ENCODE measurements at regions not wholly inside any gene's neighbourhood (a gene's known extent, or its start where the extent isn't known, plus 50 kb on each side); places are given as distances from the start of the nearest gene placed in this dataset.
"Not testable (repeated sequence)": the region's sequence is repeated elsewhere in the genome, so short reads cannot be mapped to it uniquely, and the experiment has no call there.

GRCh38 chr7:76712926-76713325 is 85.8 kb upstream of the POMZP3 start:
- H3K36me3 ChIP-seq (ENCODE audit: control insufficient read depth, insufficient read depth, low read length); in situ Hi-C loops (cut with HindIII; ENCODE audit: low pct_unique_long_range_greater_than_20kb, low sequenced_read_pairs); H3K4me1 ChIP-seq (ENCODE audit: control insufficient read depth, insufficient read depth, low read length); CTCF ChIA-PET; BruUV-seq (replicated peaks); H3K27me3 ChIP-seq (ENCODE audit: control insufficient read depth, insufficient read depth, low read length); H3K27ac ChIP-seq (ENCODE audit: low read length); DNase-seq (ENCODE audit: low read depth, low spot score); POLR2A ChIA-PET; H3K9me3 ChIP-seq (ENCODE audit: control insufficient read depth, insufficient read depth, low read depth, low read length); ATAC-seq; intact Hi-C loops (cut with micrococcal nuclease; ENCODE audit: unreplicated experiment); H3K4me3 ChIP-seq (ENCODE audit: low read depth in 2 of 2, low read length in 2 of 2): not testable (repeated sequence)

- not testable (repeated sequence) for H3K9me3 ChIP-seq (ENCODE audit: control insufficient read depth, insufficient read depth, low read depth, low read length)
These were observed 84.6 kb upstream of the POMZP3 start for GRCh38 chr7:76711648-76712047.

GRCh38 chr7:76709703-76710102 is 82.6 kb upstream of the POMZP3 start:
- H3K27me3 ChIP-seq (ENCODE audit: control insufficient read depth, insufficient read depth, low read length); H3K4me3 ChIP-seq (ENCODE audit: low read depth in 2 of 2, low read length in 2 of 2); in situ Hi-C loops (cut with HindIII; ENCODE audit: low pct_unique_long_range_greater_than_20kb, low sequenced_read_pairs); CTCF ChIA-PET; DNase-seq (ENCODE audit: low read depth, low spot score); H3K9me3 ChIP-seq (ENCODE audit: control insufficient read depth, insufficient read depth, low read depth, low read length); intact Hi-C loops (cut with micrococcal nuclease; ENCODE audit: unreplicated experiment); H3K27ac ChIP-seq (ENCODE audit: low read length); POLR2A ChIA-PET; BruUV-seq (replicated peaks); H3K36me3 ChIP-seq (ENCODE audit: control insufficient read depth, insufficient read depth, low read length); H3K4me1 ChIP-seq (ENCODE audit: control insufficient read depth, insufficient read depth, low read length): not testable (repeated sequence)
- ATAC-seq: peak; percentile 21; the same call in 1 of the 2 replicates

More at GRCh38 chr7:76711648-76712047, 84.6 kb upstream of the POMZP3 start:
- H3K27me3 ChIP-seq (ENCODE audit: control insufficient read depth, insufficient read depth, low read length); BruUV-seq (replicated peaks); H3K4me3 ChIP-seq (ENCODE audit: low read depth in 2 of 2, low read length in 2 of 2); in situ Hi-C loops (cut with HindIII; ENCODE audit: low pct_unique_long_range_greater_than_20kb, low sequenced_read_pairs); H3K27ac ChIP-seq (ENCODE audit: low read length); H3K36me3 ChIP-seq (ENCODE audit: control insufficient read depth, insufficient read depth, low read length); DNase-seq (ENCODE audit: low read depth, low spot score); intact Hi-C loops (cut with micrococcal nuclease; ENCODE audit: unreplicated experiment); ATAC-seq; H3K4me1 ChIP-seq (ENCODE audit: control insufficient read depth, insufficient read depth, low read length); POLR2A ChIA-PET; CTCF ChIA-PET: not testable (repeated sequence)

- H3K4me3 ChIP-seq (ENCODE audit: low read depth in 2 of 2, low read length in 2 of 2); H3K9me3 ChIP-seq (ENCODE audit: control insufficient read depth, insufficient read depth, low read depth, low read length); H3K27ac ChIP-seq (ENCODE audit: low read length); H3K4me1 ChIP-seq (ENCODE audit: control insufficient read depth, insufficient read depth, low read length); DNase-seq (ENCODE audit: low read depth, low spot score); intact Hi-C loops (cut with micrococcal nuclease; ENCODE audit: unreplicated experiment); in situ Hi-C loops (cut with HindIII; ENCODE audit: low pct_unique_long_range_greater_than_20kb, low sequenced_read_pairs); ATAC-seq; BruUV-seq (replicated peaks); H3K27me3 ChIP-seq (ENCODE audit: control insufficient read depth, insufficient read depth, low read length); CTCF ChIA-PET; H3K36me3 ChIP-seq (ENCODE audit: control insufficient read depth, insufficient read depth, low read length); POLR2A ChIA-PET: not testable (repeated sequence)
These were observed 81.4 kb upstream of the POMZP3 start for GRCh38 chr7:76708446-76708845.

GRCh38 chr7:76703815-76704214 is 76.7 kb upstream of the POMZP3 start:
- intact Hi-C loops (cut with micrococcal nuclease; ENCODE audit: unreplicated experiment); BruUV-seq (replicated peaks); H3K4me1 ChIP-seq (ENCODE audit: control insufficient read depth, insufficient read depth, low read length); CTCF ChIA-PET; ATAC-seq; POLR2A ChIA-PET; DNase-seq (ENCODE audit: low read depth, low spot score); H3K27me3 ChIP-seq (ENCODE audit: control insufficient read depth, insufficient read depth, low read length); H3K9me3 ChIP-seq (ENCODE audit: control insufficient read depth, insufficient read depth, low read depth, low read length); in situ Hi-C loops (cut with HindIII; ENCODE audit: low pct_unique_long_range_greater_than_20kb, low sequenced_read_pairs); H3K36me3 ChIP-seq (ENCODE audit: control insufficient read depth, insufficient read depth, low read length); H3K4me3 ChIP-seq (ENCODE audit: low read depth in 2 of 2, low read length in 2 of 2); H3K27ac ChIP-seq (ENCODE audit: low read length): not testable (repeated sequence)

- H3K27ac ChIP-seq (ENCODE audit: low read length); intact Hi-C loops (cut with micrococcal nuclease; ENCODE audit: unreplicated experiment); H3K27me3 ChIP-seq (ENCODE audit: control insufficient read depth, insufficient read depth, low read length); POLR2A ChIA-PET; BruUV-seq (replicated peaks); H3K9me3 ChIP-seq (ENCODE audit: control insufficient read depth, insufficient read depth, low read depth, low read length); DNase-seq (ENCODE audit: low read depth, low spot score); H3K36me3 ChIP-seq (ENCODE audit: control insufficient read depth, insufficient read depth, low read length); CTCF ChIA-PET; ATAC-seq; H3K4me1 ChIP-seq (ENCODE audit: control insufficient read depth, insufficient read depth, low read length); in situ Hi-C loops (cut with HindIII; ENCODE audit: low pct_unique_long_range_greater_than_20kb, low sequenced_read_pairs); H3K4me3 ChIP-seq (ENCODE audit: low read depth in 2 of 2, low read length in 2 of 2): not testable (repeated sequence)
These were observed 59.2 kb upstream of the POMZP3 start for GRCh38 chr7:76686277-76686676.

- BruUV-seq (replicated peaks); POLR2A ChIA-PET; in situ Hi-C loops (cut with HindIII; ENCODE audit: low pct_unique_long_range_greater_than_20kb, low sequenced_read_pairs); H3K36me3 ChIP-seq (ENCODE audit: control insufficient read depth, insufficient read depth, low read length); H3K27me3 ChIP-seq (ENCODE audit: control insufficient read depth, insufficient read depth, low read length); H3K4me1 ChIP-seq (ENCODE audit: control insufficient read depth, insufficient read depth, low read length); H3K4me3 ChIP-seq (ENCODE audit: low read depth in 2 of 2, low read length in 2 of 2); CTCF ChIA-PET; DNase-seq (ENCODE audit: low read depth, low spot score); intact Hi-C loops (cut with micrococcal nuclease; ENCODE audit: unreplicated experiment); H3K27ac ChIP-seq (ENCODE audit: low read length); ATAC-seq; H3K9me3 ChIP-seq (ENCODE audit: control insufficient read depth, insufficient read depth, low read depth, low read length): not testable (repeated sequence)
These were observed 57.7 kb upstream of the POMZP3 start for GRCh38 chr7:76684737-76685136.

GRCh38 chr7:76683631-76684030 is 56.6 kb upstream of the POMZP3 start:
- H3K9me3 ChIP-seq (ENCODE audit: control insufficient read depth, insufficient read depth, low read depth, low read length); BruUV-seq (replicated peaks); H3K27me3 ChIP-seq (ENCODE audit: control insufficient read depth, insufficient read depth, low read length); H3K27ac ChIP-seq (ENCODE audit: low read length); POLR2A ChIA-PET; H3K4me1 ChIP-seq (ENCODE audit: control insufficient read depth, insufficient read depth, low read length); DNase-seq (ENCODE audit: low read depth, low spot score); H3K4me3 ChIP-seq (ENCODE audit: low read depth in 2 of 2, low read length in 2 of 2); in situ Hi-C loops (cut with HindIII; ENCODE audit: low pct_unique_long_range_greater_than_20kb, low sequenced_read_pairs); intact Hi-C loops (cut with micrococcal nuclease; ENCODE audit: unreplicated experiment); ATAC-seq; CTCF ChIA-PET; H3K36me3 ChIP-seq (ENCODE audit: control insufficient read depth, insufficient read depth, low read length): not testable (repeated sequence)
